Cardiac muscle cell (in vitro differentiated cells and primary cell): ENCODE measurements at regions not wholly inside any gene's neighbourhood (a gene's known extent, or its start where the extent isn't known, plus 50 kb on each side); places are given as distances from the start of the nearest gene placed in this dataset.

Experiments
- DNase-seq, 2 donors: peaks; one replicate each; pipeline versions ENCODE4 v3.0.0 to v3.0.0-alpha.2; 2010 to 2017; ENCODE audit warnings: low read depth in 1 of 2, low spot score in 1 of 2
- H3K27ac ChIP-seq: fragments of 200-600 bp; sonication (generic); 2 replicates; pipeline ENCODE4 v1.5.1; 2016
- H3K27me3 ChIP-seq: fragments of 200-600 bp; sonication (generic); 2 replicates; pipeline ENCODE4 v1.6.0; 2016; ENCODE audit warnings: control low read depth
- H3K36me3 ChIP-seq: fragments of 200-600 bp; sonication (generic); 2 replicates; pipeline ENCODE4 v1.5.1; 2016; ENCODE audit warnings: control low read depth
- H3K4me1 ChIP-seq: fragments of 200-600 bp; sonication (generic); 2 replicates; pipeline ENCODE4 v1.8.1; 2017; ENCODE audit warnings: low read depth, mild to moderate bottlenecking, mixed run types
- H3K4me3 ChIP-seq: fragments of 200-600 bp; sonication (generic); 2 replicates; pipeline ENCODE4 v1.5.1; 2016; ENCODE audit warnings: mild to moderate bottlenecking
- H3K9me3 ChIP-seq: fragments of 200-600 bp; sonication (generic); 2 replicates; pipeline ENCODE4 v1.5.1; 2017; ENCODE audit warnings: low read depth, mild to moderate bottlenecking, control low read depth
- CTCF ChIP-seq: IDR thresholded peaks from 2 replicates; pipeline ENCODE4 v1.5.1; 2012; ENCODE audit warnings: low read depth, mild to moderate bottlenecking, low read length

GRCh38 chr7:131911112-131911511 lies 354.7 kb upstream of the PODXL start:
- Histone ChIP-seq H3K27ac (no peak overlapping the region), H3K27me3 (peaks cover 4% of the 10 kb centered on the region), H3K9me3 (no peaks in the 10 kb centered on the region), H3K4me3 (no peak overlapping the region), H3K36me3 (no peaks in the 10 kb centered on the region), H3K4me1 (peaks cover 6% of the 10 kb centered on the region)
- no peak for DNase-seq
- TF ChIP-seq CTCF = no peak

- peaks cover 6% of the 10 kb centered on the region for H3K4me1 ChIP-seq
- no peaks in the 10 kb centered on the region for H3K36me3 ChIP-seq
- no peak for DNase-seq
- TF ChIP-seq CTCF = no peak
- no peak overlapping the region for H3K27ac ChIP-seq
- H3K27me3 ChIP-seq = peaks cover 4% of the 10 kb centered on the region
- no peaks in the 10 kb centered on the region for H3K9me3 ChIP-seq
- no peak overlapping the region for H3K4me3 ChIP-seq
Measured at GRCh38 chr7:131909151-131909768, 352.8 kb upstream of the PODXL start.

- no peak for DNase-seq
- Histone ChIP-seq H3K9me3 (no peaks in the 10 kb centered on the region), H3K4me1 (peaks cover 6% of the 10 kb centered on the region), H3K4me3 (no peak overlapping the region), H3K36me3 (no peaks in the 10 kb centered on the region), H3K27ac (no peak overlapping the region), H3K27me3 (peaks cover 4% of the 10 kb centered on the region)
- no peak for TF ChIP-seq CTCF
Measured at GRCh38 chr7:131908714-131909113, 352.3 kb upstream of the PODXL start.

GRCh38 chr7:131905471-131905973 lies 349.1 kb upstream of the PODXL start:
- Histone ChIP-seq H3K4me1 (no peaks in the 10 kb centered on the region), H3K27ac (no peak overlapping the region), H3K9me3 (no peaks in the 10 kb centered on the region), H3K4me3 (no peak overlapping the region), H3K27me3 (peaks cover 4% of the 10 kb centered on the region), H3K36me3 (no peaks in the 10 kb centered on the region)
- TF ChIP-seq CTCF = no peak
- no peak for DNase-seq

- no peaks in the 10 kb centered on the region for H3K36me3 ChIP-seq
- DNase-seq = no peak
- peaks cover 4% of the 10 kb centered on the region for H3K27me3 ChIP-seq
- TF ChIP-seq CTCF = no peak
- no peaks in the 10 kb centered on the region for H3K9me3 ChIP-seq
- no peak overlapping the region for H3K27ac ChIP-seq
- no peak overlapping the region for H3K4me3 ChIP-seq
- H3K4me1 ChIP-seq = no peaks in the 10 kb centered on the region
Measured at GRCh38 chr7:131904760-131905327, 348.4 kb upstream of the PODXL start.
